ENCODE measurements at regions not wholly inside any gene's neighbourhood (a gene's known extent, or its start where the extent isn't known, plus 50 kb on each side); places are given as distances from the start of the nearest gene placed in this dataset.

GRCh38 chr4:141403782-141404181 is 183.1 kb downstream of the ZNF330 start:
- no peak for DNase-seq (ENCODE audit: low spot score)

GRCh38 chr4:141406237-141406636 is 185.5 kb downstream of the ZNF330 start:
- DNase-seq (ENCODE audit: low spot score), result no peak

- no peak for DNase-seq (ENCODE audit: low spot score)
These were observed 188.9 kb downstream of the ZNF330 start for GRCh38 chr4:141409556-141409955.

GRCh38 chr4:141410839-141411238 is 190.1 kb downstream of the ZNF330 start:
- no peak for DNase-seq (ENCODE audit: low spot score)

- no peak for DNase-seq (ENCODE audit: low spot score)
These were observed 191.2 kb downstream of the ZNF330 start for GRCh38 chr4:141411936-141412335.

GRCh38 chr4:141413366-141413765 is 192.7 kb downstream of the ZNF330 start:
- DNase-seq (ENCODE audit: low spot score), result no peak

- DNase-seq (ENCODE audit: low spot score), result no peak
These were observed 195.0 kb downstream of the ZNF330 start for GRCh38 chr4:141415651-141416050.

- no peak for DNase-seq (ENCODE audit: low spot score)
These were observed 195.5 kb downstream of the ZNF330 start for GRCh38 chr4:141416219-141416618.

GRCh38 chr4:141416677-141417363 is 196.1 kb downstream of the ZNF330 start:
- no peak for DNase-seq (ENCODE audit: low spot score)

GRCh38 chr4:141417387-141417786 is 196.7 kb downstream of the ZNF330 start:
- DNase-seq (ENCODE audit: low spot score), result no peak

GRCh38 chr4:141425124-141425523 is 204.4 kb downstream of the ZNF330 start:
- no peak for DNase-seq (ENCODE audit: low spot score)

- no peak for DNase-seq (ENCODE audit: low spot score)
These were observed 207.1 kb downstream of the ZNF330 start for GRCh38 chr4:141427726-141428296.

GRCh38 chr4:141429933-141430332 is 206.4 kb upstream of the IL15 start:
- no peak for DNase-seq (ENCODE audit: low spot score)

GRCh38 chr4:141430686-141431085 is 205.7 kb upstream of the IL15 start:
- no peak for DNase-seq (ENCODE audit: low spot score)

- DNase-seq (ENCODE audit: low spot score), result no peak
These were observed 204.2 kb upstream of the IL15 start for GRCh38 chr4:141432000-141432712.

GRCh38 chr4:141435446-141436225 is 200.7 kb upstream of the IL15 start:
- no peak for DNase-seq (ENCODE audit: low spot score)

GRCh38 chr4:141439223-141439622 is 197.2 kb upstream of the IL15 start:
- DNase-seq (ENCODE audit: low spot score), result no peak

- DNase-seq (ENCODE audit: low spot score), result no peak
These were observed 188.6 kb upstream of the IL15 start for GRCh38 chr4:141447761-141448160.

GRCh38 chr4:141448490-141448889 is 187.9 kb upstream of the IL15 start:
- DNase-seq (ENCODE audit: low spot score), result no peak

GRCh38 chr4:141449927-141450326 is 186.5 kb upstream of the IL15 start:
- DNase-seq (ENCODE audit: low spot score), result no peak

- DNase-seq (ENCODE audit: low spot score), result no peak
These were observed 180.7 kb upstream of the IL15 start for GRCh38 chr4:141455651-141456050.

GRCh38 chr4:141457653-141458052 is 178.7 kb upstream of the IL15 start:
- no peak for DNase-seq (ENCODE audit: low spot score)

- no peak for DNase-seq (ENCODE audit: low spot score)
These were observed 177.9 kb upstream of the IL15 start for GRCh38 chr4:141458501-141458900.

Measured in Ammon's horn (tissue), 1 donor.